ENCODE measurements at regions not wholly inside any gene's neighbourhood (a gene's known extent, or its start where the extent isn't known, plus 50 kb on each side); places are given as distances from the start of the nearest gene placed in this dataset.

DNA sequence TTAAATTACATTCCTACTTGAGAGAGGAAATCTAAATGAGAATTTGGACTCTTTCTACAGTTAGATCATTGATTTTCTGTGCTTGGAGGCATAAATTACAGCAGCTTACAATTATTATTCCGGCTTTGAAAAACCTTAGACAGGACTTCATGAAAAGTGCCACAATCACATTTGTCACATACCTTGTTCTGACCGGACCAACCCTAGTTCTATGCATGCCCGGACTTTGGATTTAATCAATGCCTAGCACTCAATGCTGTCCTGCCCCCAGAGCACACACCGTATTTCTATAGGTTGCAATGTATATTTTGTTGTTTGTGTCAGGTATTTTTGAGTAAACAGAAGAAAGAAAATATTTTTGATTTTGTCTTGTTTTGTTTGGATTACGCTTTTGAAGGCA is 424.7 kb upstream of the PDZRN3 start:
- no peaks in the 10 kb centered on the region for H4K20me1 ChIP-seq (ENCODE audit: insufficient read depth)
- no peak overlapping the region for H3K27ac ChIP-seq (ENCODE audit: low read length)
- no peaks in the 10 kb centered on the region for H3K9me3 ChIP-seq (ENCODE audit: low read length)
- H3K36me3 ChIP-seq (ENCODE audit: insufficient read depth, low read length): no peaks in the 10 kb centered on the region
- H3F3A ChIP-seq (ENCODE audit: insufficient read depth, low read length, poor library complexity, severe bottlenecking): no peaks in the 10 kb centered on the region
- H3K27me3 ChIP-seq (ENCODE audit: insufficient read depth, low read depth, low read length): no peaks in the 10 kb centered on the region
- H3K9me2 ChIP-seq (ENCODE audit: insufficient read depth, low read length): no peaks in the 10 kb centered on the region
- TF ChIP-seq, protein P1, sequence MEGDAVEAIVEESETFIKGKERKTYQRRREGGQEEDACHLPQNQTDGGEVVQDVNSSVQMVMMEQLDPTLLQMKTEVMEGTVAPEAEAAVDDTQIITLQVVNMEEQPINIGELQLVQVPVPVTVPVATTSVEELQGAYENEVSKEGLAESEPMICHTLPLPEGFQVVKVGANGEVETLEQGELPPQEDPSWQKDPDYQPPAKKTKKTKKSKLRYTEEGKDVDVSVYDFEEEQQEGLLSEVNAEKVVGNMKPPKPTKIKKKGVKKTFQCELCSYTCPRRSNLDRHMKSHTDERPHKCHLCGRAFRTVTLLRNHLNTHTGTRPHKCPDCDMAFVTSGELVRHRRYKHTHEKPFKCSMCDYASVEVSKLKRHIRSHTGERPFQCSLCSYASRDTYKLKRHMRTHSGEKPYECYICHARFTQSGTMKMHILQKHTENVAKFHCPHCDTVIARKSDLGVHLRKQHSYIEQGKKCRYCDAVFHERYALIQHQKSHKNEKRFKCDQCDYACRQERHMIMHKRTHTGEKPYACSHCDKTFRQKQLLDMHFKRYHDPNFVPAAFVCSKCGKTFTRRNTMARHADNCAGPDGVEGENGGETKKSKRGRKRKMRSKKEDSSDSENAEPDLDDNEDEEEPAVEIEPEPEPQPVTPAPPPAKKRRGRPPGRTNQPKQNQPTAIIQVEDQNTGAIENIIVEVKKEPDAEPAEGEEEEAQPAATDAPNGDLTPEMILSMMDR (IDR thresholded peaks at IDR 0.05; ENCODE audit: poor library complexity, severe bottlenecking): no peak
- TF ChIP-seq TAF1 (IDR thresholded peaks at IDR 0.05; ENCODE audit: low read depth) (no peak), SMC3 (conservative IDR thresholded peaks at IDR 0.05; ENCODE audit: poor library complexity) (no peak), EZH2 (IDR thresholded peaks at IDR 0.05; ENCODE audit: borderline replicate concordance, insufficient read depth, low read length, poor library complexity, severe bottlenecking) (no peak), EP300 (conservative IDR thresholded peaks at IDR 0.05; ENCODE audit: poor library complexity, severe bottlenecking) (no peak), POLR2AphosphoS5 (IDR thresholded peaks at IDR 0.05) (no peak)
- TF ChIP-seq, protein P2, sequence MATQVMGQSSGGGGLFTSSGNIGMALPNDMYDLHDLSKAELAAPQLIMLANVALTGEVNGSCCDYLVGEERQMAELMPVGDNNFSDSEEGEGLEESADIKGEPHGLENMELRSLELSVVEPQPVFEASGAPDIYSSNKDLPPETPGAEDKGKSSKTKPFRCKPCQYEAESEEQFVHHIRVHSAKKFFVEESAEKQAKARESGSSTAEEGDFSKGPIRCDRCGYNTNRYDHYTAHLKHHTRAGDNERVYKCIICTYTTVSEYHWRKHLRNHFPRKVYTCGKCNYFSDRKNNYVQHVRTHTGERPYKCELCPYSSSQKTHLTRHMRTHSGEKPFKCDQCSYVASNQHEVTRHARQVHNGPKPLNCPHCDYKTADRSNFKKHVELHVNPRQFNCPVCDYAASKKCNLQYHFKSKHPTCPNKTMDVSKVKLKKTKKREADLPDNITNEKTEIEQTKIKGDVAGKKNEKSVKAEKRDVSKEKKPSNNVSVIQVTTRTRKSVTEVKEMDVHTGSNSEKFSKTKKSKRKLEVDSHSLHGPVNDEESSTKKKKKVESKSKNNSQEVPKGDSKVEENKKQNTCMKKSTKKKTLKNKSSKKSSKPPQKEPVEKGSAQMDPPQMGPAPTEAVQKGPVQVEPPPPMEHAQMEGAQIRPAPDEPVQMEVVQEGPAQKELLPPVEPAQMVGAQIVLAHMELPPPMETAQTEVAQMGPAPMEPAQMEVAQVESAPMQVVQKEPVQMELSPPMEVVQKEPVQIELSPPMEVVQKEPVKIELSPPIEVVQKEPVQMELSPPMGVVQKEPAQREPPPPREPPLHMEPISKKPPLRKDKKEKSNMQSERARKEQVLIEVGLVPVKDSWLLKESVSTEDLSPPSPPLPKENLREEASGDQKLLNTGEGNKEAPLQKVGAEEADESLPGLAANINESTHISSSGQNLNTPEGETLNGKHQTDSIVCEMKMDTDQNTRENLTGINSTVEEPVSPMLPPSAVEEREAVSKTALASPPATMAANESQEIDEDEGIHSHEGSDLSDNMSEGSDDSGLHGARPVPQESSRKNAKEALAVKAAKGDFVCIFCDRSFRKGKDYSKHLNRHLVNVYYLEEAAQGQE (IDR thresholded peaks at IDR 0.05; ENCODE audit: borderline replicate concordance): no peak
- no peak overlapping the region for H3K9ac ChIP-seq (ENCODE audit: low read length)
- no peak overlapping the region for H3K4me3 ChIP-seq (ENCODE audit: low read length)
- no peak overlapping the region for H2AFZ ChIP-seq (ENCODE audit: low read depth, low read length)
- no peaks in the 10 kb centered on the region for H3K79me2 ChIP-seq (replicated peaks; ENCODE audit: insufficient read depth, low read length)
- H3K4me2 ChIP-seq (ENCODE audit: low read length): no peak overlapping the region

DNA sequence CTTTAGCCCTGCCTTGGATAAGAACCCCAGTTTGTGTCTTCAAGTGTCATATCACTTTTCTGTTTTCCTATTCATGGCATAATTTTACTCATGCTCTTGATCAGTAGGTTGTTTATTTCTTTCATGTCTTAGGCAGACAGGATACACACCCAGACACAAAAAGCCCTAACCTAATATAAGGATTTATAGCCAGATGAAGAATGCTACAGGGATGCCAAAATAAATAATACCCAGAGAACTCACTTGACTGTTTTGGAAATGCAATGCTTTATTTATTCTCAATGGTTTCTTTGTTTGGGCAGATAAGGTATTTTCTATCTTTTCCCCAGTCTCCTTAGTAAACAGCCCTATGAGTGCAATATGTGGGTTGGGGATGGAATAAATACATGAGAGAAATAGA is 424.0 kb upstream of the PDZRN3 start:
- H3F3A ChIP-seq (ENCODE audit: insufficient read depth, low read length, poor library complexity, severe bottlenecking): no peaks in the 10 kb centered on the region
- no peaks in the 10 kb centered on the region for H3K9me2 ChIP-seq (ENCODE audit: insufficient read depth, low read length)
- no peaks in the 10 kb centered on the region for H3K36me3 ChIP-seq (ENCODE audit: insufficient read depth, low read length)
- no peak overlapping the region for H3K9ac ChIP-seq (ENCODE audit: low read length)
- no peak overlapping the region for H3K4me2 ChIP-seq (ENCODE audit: low read length)
- TF ChIP-seq EZH2 (IDR thresholded peaks at IDR 0.05; ENCODE audit: borderline replicate concordance, insufficient read depth, low read length, poor library complexity, severe bottlenecking) (no peak), MXI1 (conservative IDR thresholded peaks at IDR 0.05; ENCODE audit: poor library complexity, severe bottlenecking) (no peak), POLR2AphosphoS5 (IDR thresholded peaks at IDR 0.05) (no peak), TAF1 (IDR thresholded peaks at IDR 0.05; ENCODE audit: low read depth) (no peak), SMC3 (conservative IDR thresholded peaks at IDR 0.05; ENCODE audit: poor library complexity) (no peak), RAD21 (conservative IDR thresholded peaks at IDR 0.05) (no peak), EP300 (conservative IDR thresholded peaks at IDR 0.05; ENCODE audit: poor library complexity, severe bottlenecking) (no peak)
- TF ChIP-seq, protein P2 (IDR thresholded peaks at IDR 0.05; ENCODE audit: borderline replicate concordance): no peak
- H3K4me3 ChIP-seq (ENCODE audit: low read length): no peak overlapping the region
- no peaks in the 10 kb centered on the region for H3K27me3 ChIP-seq (ENCODE audit: insufficient read depth, low read depth, low read length)
- no peak overlapping the region for H2AFZ ChIP-seq (ENCODE audit: low read depth, low read length)
- H3K27ac ChIP-seq (ENCODE audit: low read length): no peak overlapping the region
- H4K20me1 ChIP-seq (ENCODE audit: insufficient read depth): no peaks in the 10 kb centered on the region
- H3K79me2 ChIP-seq (replicated peaks; ENCODE audit: insufficient read depth, low read length): no peaks in the 10 kb centered on the region
- H3K9me3 ChIP-seq (ENCODE audit: low read length): no peaks in the 10 kb centered on the region
